Bone marrow (tissue), 2 donors: ENCODE measurements at regions not wholly inside any gene's neighbourhood (a gene's known extent, or its start where the extent isn't known, plus 50 kb on each side); places are given as distances from the start of the nearest gene placed in this dataset.

ENCODE experiments used
- DNase-seq, 2 donors: peaks; one replicate each; lab custom pipeline; 2025; lab: John Stamatoyannopoulos, UW

DNA sequence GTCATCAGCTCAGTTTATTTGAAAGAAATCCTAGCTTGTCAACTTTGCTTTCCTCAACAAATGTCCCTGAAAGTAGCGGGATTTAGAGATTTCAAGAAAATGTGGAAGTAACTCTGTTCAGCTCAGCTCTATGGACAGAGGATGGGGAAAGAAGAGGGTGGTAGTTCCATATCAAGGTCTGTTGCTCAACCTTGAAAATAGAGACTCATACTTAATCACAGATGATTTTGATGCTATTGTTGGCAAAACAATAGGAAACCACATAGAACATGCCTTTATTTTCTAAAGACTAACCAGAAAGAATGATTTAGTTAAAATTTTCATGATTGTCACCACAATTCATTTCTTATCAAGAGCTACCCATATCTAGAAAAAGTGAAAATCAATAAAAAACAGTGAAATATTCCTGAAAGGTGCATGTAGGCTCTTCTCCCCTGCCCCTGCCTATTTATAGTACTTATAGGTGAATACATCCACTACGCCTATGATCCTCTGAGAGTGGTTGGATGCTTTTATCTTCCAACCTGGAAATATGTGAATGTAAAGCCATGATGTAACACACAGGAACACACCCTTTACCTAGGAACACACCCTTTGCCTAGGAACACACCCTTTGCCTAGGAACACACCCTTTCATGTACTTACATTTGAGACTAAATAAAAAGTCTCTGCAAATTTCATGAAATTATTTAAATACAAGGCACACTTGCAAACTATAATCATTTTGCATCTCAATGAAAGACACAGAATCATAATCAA is 65.8 kb downstream of the ETAA1 start:
- no peak for DNase-seq

DNA sequence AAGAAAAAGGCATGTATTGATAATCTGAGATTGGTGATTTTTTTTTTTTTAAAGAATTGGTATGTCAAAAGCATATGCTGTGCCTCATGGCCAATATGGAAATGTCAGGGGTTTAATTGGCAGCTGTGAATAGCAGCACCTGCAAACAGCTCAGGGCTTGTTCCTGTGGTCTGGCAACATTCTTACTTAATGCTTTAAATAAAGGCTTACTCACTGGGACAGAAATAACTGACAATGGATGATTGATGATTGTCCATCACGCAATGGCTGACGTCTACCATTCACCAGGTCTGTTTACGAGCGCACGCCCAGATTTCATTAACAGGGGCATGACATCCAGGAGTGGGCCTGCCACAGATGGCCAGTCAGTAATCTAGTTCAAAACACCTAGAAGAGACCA is 66.7 kb downstream of the ETAA1 start:
- DNase-seq: no peak

DNA sequence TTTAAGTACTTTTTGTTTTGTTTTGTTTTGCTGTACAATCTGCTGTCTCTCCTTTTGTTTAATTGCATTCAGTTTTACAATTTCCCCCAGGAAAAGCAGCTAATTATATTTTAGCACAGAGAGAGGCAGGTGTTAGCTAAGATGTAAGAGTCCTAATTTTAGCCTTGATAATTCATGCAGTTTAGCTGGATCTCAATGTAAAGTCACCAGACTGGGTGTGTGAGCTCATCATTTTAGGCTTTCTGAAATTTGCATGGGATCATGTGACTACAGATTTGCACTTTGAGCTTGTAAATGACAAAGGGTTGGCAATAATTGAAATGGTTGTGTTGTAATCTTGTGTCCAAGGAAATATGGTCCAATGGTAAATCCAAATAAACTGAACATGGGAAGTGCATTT is 68.5 kb downstream of the ETAA1 start:
- DNase-seq: no peak

DNA sequence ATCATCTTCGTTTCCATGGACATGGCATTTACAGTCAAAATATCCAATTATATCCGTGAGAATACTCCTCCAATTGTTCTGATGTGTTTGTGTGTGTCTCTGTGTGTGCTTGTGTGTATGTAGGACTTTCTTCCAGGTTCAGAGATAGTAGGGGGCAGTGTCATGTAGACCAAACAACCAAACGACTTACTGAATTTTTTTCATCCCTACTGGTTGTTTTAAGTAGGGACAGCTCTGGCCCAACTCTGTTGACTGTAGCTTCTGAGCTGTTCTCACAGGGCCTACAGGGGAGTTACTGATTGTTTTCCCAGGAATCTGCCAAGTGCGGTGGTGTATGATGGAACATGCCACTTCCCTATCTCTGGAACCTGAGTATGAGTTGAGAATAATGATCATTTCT is 69.6 kb downstream of the ETAA1 start:
- no peak for DNase-seq

DNA sequence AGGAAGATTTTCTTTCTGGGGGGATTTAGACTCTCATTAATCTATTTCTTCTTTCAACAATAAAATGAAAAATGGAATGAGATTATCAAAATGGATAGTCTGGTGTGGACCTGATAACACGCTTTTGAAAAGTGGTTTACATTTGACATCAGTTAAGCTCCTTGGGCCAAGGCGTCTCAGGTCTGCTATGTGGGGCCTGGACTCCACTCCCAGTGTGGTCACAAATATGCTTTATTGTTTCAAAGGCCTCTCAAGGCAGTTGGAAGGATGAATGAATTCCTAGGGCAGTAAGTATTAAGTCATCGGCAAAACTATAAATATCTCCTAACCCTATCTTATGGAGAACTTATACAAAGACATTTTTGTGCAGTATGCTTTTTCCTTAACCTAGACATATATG is 74.5 kb downstream of the ETAA1 start:
- DNase-seq: no peak

DNA sequence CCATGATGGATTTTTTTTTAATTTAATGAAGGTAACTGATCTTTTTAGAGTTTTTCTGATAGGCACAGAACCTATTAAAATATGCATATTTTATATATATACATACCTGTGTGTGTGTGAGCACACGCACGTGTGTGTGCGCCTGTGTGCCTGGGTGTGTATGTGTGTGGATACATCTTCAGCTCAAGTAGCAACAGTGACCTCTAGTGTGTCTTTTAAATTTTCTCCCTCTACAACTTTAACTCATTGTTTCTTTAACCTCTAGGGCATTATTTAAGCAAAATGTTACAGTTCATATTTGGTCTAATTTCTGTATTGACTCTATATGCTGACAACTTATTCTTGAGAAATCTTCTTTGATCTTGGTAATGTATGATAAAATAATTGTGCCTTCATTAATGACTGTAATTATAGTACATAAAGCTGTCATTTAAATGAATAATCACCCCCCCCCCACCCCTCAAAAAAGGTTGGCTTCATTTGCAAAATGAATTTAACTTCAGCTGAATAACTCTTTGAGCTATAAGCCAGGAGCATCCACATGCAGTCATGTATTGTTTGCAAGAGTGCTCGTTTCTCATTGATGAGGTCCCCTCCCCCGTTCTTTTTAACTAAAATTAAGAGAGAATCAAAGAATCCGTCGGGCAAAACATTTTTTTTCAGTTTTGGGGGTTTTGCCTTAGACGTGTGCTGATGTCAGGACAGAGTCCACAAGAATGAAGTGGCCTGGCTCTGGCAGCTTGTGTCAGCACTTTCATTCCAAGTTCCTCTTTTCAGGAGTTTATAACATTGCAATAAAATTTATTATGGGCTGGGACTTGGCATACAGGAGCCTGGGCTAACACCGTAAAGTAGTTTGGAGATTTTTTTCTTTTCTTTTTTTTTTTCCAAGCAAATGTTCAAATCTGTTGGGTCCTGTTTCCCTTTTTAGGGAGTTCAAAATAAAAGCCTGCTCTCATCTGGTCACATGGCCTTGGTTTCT is 80.0 kb downstream of the ETAA1 start:
- DNase-seq: no peak

DNA sequence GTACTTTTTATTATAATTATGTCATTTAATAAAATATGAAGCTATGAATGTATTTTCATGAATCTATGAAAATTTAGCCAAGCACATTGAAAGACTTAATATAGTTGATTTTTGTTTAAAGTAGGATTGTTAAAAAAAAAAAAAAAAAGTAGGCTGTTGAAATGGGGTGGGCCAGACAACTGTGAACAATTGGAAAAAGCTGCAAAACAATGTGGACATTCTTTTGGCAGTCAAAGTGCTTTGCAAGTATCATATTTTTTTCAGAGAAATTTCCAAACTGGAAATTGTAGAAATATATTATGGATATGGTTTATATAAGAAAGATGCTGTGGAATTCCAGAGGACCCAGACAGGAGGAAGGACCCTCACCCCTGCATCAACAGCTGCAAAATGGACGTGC is 82.1 kb downstream of the ETAA1 start:
- DNase-seq: no peak

DNA sequence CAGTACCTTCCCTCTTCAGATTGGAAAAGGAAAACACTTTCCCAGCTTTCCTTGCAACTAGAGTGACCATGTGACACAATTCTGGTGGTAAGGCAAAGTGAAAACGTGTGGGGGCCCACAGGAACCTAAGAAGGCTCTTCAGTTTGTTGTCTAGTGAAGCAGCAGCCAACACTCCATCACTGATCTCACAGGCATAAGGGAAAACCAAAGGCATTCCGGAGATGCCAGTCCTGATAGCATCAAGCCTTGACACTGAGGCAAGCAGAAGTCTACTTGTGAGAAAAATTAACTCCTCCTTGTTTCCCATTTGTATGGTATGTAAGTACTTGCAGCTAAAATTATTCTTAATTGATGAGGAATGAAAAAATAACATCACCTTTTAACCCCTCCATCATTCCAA is 88.3 kb downstream of the ETAA1 start:
- no peak for DNase-seq

DNA sequence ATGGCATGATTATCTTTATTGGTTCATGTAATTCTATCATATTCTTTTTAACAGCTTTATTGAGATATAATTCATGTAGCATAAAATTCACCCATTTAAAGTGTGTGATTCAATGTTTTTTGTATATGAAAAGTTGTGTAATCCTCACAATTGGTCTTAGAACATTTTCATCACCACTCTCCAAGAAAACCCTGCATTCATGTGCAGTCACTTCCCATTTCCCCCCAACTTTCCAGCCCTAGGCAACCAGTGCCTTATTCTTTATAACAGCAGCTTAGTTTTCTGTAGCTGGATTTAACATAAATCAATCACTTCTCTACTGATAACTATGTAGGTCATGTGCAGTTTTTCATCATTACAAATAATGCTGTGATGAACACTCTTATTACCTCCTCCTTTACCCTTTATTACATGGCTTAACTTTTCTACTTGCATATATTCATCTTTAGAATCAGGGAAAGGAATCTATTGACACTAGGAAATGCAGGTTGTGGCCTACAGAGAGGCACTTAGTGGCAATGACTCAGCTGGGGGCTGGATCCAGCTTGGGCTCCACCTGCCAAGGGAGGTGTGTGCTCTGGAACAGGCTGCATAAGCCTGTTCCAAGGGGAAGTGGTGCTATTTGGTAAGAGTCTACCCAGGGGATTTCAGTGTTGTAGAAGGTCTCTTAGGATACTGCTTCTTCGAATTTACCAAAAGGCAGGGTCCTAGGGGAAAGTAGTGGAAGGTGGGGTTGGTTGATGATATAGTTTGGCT is 89.1 kb downstream of the ETAA1 start:
- DNase-seq: no peak

DNA sequence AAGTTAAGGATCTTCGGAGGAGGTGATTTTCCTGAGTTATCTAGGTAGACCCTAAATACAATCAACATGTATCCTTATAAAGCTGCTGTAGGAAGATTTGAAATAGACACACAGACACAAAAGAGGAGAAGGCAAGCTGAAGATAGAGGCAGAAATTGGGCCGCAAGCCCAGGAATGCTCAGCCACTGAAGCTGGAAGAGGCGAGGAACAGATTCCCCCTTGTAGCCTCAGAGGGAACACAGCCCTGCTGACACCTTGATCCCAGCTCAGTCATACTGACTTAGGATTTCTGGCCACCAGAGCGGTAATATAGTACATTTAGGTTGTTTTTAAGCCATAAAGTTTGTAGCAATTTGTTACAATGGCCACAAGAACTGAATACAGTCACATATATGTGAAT is 90.9 kb downstream of the ETAA1 start:
- DNase-seq: no peak

DNA sequence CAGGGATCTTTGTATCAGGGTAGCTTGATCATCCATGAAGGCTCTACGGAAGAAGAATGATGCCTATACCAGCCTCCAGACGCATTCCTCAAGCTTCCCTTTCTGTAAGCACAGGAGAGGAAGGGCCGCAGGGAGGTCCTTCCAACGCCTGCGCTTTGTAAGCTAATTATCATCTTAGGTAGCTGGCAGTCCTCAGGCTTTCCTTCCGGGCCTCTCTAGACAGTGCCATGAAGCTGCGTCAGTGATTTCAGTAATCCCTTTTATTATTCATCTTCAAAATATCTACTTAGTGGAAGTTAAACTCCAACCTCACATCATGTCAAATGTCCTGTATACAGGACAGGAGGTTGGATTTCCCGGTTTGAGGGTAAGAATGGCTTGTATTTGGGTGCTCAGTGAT is 92.3 kb downstream of the ETAA1 start:
- no peak for DNase-seq

DNA sequence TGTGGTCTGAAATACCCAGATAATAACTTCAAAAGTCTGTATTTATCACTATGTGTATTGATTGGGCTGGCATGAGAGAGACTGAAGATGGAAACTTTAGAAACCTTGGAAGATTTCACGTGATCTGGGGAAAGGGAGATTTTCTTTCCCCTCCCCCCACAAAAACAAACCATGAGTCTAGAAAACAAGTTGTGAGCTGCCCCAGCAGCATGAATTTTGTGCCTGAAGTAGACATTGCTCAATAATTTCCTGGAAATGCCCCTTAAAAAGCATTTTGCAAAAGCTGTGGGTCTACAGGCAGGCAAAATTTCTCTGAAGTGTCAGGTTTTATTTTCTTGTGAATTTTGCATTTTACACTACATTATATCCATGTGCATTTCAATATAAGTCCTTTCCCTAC is 101.8 kb downstream of the ETAA1 start:
- no peak for DNase-seq

DNA sequence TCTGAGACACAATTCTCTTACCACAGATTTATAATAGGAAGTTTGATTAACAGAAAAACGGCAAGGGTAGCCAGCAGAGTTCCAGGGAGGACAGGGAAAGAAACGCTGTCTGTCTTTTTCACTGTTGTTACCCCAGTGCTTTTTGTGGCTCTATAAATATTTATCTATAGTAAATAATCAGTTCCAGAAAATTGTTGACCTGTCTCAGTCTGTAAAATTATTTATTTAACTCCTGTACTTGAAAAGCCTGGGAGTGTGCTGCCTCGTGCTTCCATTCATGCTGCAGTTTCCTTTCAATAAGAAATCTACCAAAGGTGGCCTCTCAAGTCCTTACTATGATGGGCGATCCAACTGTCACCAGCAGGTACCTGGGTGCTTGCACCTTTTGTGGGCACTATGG is 102.9 kb downstream of the ETAA1 start:
- DNase-seq: no peak

DNA sequence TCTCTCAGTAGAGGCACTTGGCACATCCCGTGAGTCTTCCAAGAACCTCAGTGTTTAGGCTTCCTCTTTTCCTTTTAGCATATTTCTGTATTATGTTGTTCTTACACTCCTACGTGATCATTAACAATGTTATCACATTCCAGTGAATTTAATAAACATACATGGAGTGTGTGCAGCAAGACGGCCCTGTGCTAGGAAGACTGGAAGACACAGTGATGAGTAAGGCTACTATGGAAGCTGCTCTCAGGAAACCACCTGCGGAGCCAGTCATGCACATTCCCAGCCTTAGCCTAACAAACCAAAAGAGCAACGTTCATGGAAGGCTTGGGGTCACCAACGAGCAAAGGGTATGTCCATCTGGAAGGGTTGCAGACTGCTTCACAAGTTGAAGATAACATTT is 103.4 kb downstream of the ETAA1 start:
- DNase-seq: no peak

DNA sequence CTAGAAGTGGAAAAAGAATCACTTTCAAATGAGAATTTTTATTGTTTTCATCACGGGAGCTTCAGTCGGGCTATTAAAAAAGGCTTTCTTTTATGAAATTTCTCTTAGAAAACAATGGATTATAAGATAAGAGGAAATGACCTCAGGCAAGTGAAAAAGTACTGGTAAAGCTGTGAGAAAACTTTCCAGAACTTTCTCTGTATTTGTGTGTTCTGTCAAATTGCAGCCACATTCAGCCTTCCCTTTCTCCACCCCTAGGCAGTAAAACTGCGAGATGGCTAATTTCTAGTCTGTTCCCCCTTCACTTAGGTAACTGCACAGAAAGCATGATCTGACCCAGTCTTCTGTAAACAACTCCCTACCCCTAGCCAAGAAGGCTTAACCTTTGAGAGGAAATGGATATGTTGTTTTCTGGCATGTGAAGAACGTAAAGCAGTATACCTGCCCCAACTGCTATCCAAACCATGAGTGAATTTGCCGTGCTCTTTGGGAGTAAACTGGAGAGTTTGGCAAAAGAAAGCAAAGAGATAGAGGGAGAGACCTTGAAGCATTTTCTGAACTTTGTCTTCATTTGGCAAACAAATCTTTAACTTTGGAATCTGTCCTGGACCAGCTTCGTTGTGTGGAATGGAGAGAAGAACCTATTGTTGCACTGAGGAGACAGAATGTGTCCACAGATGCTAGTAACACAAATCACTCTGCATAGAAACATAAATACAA is 105.4 kb downstream of the ETAA1 start:
- no peak for DNase-seq

DNA sequence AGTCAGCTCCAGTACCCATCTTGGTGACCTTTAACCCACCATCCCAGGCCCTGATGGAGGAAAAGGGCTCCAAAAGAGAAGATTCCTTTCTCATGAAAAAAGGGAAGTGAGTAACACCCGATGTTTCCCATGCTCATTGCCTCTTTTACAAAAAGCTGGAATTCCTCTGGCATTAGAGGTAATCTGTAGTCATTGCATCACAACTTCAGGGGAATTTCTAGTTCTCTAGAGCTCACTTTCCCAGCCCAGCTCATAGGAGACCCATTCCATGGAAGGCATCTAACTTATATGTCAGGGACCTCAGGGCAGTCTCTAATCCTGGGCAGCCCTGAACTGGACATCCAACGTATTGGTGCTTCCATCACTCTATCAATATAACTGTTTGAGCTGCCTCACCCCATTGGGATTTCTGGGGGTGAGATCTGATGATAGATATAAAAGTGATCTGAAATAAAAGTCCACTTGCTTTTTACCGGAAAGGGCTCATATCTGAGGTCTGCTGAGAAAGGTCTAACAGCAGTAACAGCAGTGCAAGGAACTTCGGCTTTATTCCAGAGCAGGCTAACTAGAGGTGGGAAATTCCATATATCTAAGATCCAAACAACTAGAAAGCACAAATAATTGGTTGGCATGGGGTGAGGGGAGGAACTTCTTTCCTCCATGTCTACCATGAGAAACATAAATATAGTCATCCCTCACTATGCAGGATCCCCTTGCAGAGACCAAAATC is 106.1 kb downstream of the ETAA1 start:
- DNase-seq: no peak

DNA sequence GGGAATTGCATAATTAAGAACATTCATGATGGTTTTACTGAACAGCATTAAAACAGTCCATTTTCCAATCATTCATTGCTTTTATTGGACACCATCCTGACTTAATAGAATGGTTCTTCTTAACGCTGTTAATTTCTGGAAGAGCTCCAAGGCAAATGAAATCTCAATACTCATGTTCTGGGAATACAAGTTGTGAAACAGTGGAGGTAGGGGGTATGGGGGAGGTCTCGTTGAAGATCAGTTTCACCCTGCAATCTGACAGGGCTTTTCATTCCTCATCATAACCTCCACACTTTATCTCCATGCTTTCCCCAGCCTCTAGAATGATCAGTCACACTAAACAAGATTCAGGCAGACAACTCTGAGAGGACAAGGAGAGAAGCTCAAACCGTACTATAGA is 113.6 kb downstream of the ETAA1 start:
- no peak for DNase-seq

DNA sequence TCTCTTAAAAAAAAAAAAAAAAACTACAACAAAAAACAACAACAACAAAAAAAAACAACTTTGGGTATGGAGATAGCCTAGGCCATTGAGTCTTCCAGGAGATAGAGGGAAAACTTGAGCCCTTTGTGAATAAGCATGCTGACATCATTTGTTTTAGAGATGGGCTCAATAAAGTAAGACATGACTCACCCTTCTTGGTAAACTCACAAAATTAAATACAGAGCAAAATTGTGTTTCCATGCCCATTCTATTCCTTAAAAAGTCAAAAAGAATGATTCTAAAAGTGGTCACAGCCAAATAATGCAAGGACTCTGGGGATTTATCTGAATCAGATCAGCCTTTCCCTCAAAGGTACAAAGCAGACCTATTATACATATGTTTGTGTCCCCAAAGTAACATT is 117.4 kb downstream of the ETAA1 start:
- no peak for DNase-seq

DNA sequence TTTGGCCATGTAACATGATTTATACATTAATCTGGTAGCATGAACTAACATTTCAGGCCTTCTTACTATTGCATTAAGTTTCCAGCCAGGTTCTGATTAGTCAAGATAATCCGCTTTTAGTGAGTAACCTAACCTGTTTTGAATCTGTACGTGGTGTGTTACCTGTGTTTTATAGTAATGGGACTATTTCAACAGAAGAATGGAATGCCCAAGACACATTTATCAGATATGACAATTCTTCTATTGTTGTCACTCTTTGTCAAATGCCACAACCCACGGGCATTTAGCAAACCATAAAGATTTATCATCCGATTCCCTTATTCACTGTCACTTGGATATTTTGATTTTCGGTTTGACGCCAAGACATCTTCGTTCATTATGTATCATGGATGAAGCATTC is 117.9 kb downstream of the ETAA1 start:
- no peak for DNase-seq

DNA sequence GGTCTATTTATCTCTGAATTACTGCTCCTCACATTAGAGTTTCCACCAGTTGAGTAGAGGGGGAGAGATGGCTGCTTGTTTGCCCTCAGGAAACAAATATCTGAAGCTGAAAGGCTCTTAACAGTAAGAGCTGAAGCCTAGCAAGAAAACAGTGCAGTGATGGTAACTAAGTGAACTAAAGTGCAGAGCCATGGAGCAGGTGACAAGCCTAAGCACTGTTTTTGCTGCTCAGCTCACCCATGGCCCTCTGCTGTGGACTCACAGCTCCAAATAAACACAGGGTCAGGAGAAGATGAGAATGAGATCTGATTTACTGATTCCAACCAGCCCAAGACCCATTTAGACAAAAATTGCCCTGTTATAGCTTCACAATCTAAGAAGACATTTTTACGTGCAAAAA is 118.4 kb downstream of the ETAA1 start:
- DNase-seq: no peak

DNA sequence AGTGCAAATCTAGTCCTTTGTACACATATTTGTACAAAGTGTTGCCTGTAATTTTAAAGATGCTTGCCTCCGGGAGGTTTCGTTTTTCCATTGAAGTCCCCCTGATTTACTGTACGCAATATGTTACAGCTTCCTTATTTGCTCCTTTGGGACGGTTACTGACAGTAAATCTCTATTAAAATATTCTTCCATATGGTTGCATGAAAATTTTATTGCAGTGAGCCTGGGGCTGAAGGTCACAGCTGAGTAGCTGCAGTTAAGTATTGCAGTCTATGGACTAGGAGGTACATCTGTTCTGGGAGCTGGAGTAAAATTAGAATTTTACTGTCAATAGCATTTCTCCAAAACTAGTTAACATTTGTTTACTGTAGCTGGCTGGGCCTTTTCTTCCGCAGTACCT is 119.2 kb downstream of the ETAA1 start:
- no peak for DNase-seq
